CD14-positive monocyte (primary cell): ENCODE measurements at regions not wholly inside any gene's neighbourhood (a gene's known extent, or its start where the extent isn't known, plus 50 kb on each side); places are given as distances from the start of the nearest gene placed in this dataset.

Source experiments
- DNase-seq, 3 donors: peaks; one replicate each; pipeline ENCODE4 v3.0.0-alpha.2; 2011 to 2022
- H2AFZ ChIP-seq: 2 replicates; pipeline ENCODE4 v1.6.0; 2012; ENCODE audit warnings: mild to moderate bottlenecking, low read depth, low read length, inconsistent platforms; ENCODE audit not compliant: insufficient read depth, poor library complexity, severe bottlenecking
- H3K27ac ChIP-seq, 2 donors: 1 replicate in 1 of 2; 2 replicates in 1 of 2; pipeline ENCODE4 v1.5.1; 2012 to 2013; ENCODE audit warnings: low read length in 2 of 2, control low read depth in 1 of 2, inconsistent platforms in 1 of 2, low read depth in 1 of 2, mild to moderate bottlenecking in 1 of 2
- H3K27me3 ChIP-seq, 2 donors: one replicate each; pipeline versions ENCODE4 v1.6.0 to v1.6.1; 2011 to 2013; ENCODE audit warnings: low read length in 2 of 2; ENCODE audit not compliant: control insufficient read depth in 2 of 2, insufficient read depth in 2 of 2
- H3K36me3 ChIP-seq, 2 donors: replicated peaks in 1 of 2; 1 replicate in 1 of 2; 2 replicates in 1 of 2; pipeline versions ENCODE4 v1.5.1 to v1.6.1; 2012 to 2013; ENCODE audit warnings: low read length in 2 of 2, control low read depth in 1 of 2, inconsistent platforms in 1 of 2, mild to moderate bottlenecking in 1 of 2; ENCODE audit not compliant: insufficient read depth in 2 of 2, control insufficient read depth in 1 of 2
- H3K4me1 ChIP-seq, 2 donors: 1 replicate in 1 of 2; 2 replicates in 1 of 2; pipeline versions ENCODE4 v1.5.1 to v1.6.1; 2012 to 2013; ENCODE audit warnings: low read length in 2 of 2, control low read depth in 1 of 2, inconsistent platforms in 1 of 2, mild to moderate bottlenecking in 1 of 2, moderate library complexity in 1 of 2; ENCODE audit not compliant: insufficient read depth in 2 of 2, control insufficient read depth in 1 of 2
- H3K4me2 ChIP-seq: replicated peaks from 2 replicates; pipeline ENCODE3; 2012; ENCODE audit warnings: low read length, moderate library complexity, mild to moderate bottlenecking; ENCODE audit not compliant: poor library complexity, severe bottlenecking; ENCODE audit errors: extremely low read depth
- H3K4me3 ChIP-seq, 3 experiments: fragments of 200-600 bp in 1 of 3; sonication (generic) in 1 of 3; replicated peaks in 1 of 3; 1 replicate in 2 of 3; 2 replicates in 1 of 3; pipeline ENCODE4 v1.5.1; 2011 to 2013; ENCODE audit warnings: low read length in 3 of 3, mild to moderate bottlenecking in 3 of 3, control low read depth in 2 of 3, low read depth in 2 of 3, inconsistent platforms in 1 of 3, moderate library complexity in 1 of 3
- H3K79me2 ChIP-seq: 2 replicates; pipeline ENCODE4 v1.6.0; 2012; ENCODE audit warnings: mild to moderate bottlenecking, control low read depth, inconsistent platforms, low read length, moderate library complexity; ENCODE audit not compliant: insufficient read depth
- H3K9ac ChIP-seq: 2 replicates; pipeline ENCODE4 v1.6.0; 2017; ENCODE audit warnings: low read length, mild to moderate bottlenecking; ENCODE audit not compliant: insufficient read depth, poor library complexity, severe bottlenecking
- H3K9me3 ChIP-seq, 2 donors: replicated peaks in 1 of 2; 1 replicate in 1 of 2; 2 replicates in 1 of 2; pipeline versions ENCODE4 v1.5.1 to v1.6.1; 2012 to 2013; ENCODE audit warnings: low read length in 2 of 2, control low read depth in 1 of 2; ENCODE audit not compliant: control insufficient read depth in 1 of 2, insufficient read depth in 1 of 2
- H4K20me1 ChIP-seq: 2 replicates; pipeline ENCODE4 v1.6.0; 2012; ENCODE audit warnings: mild to moderate bottlenecking, low read length, control low read depth, moderate library complexity; ENCODE audit not compliant: insufficient read depth
- H3K27ac Mint-ChIP-seq, 7 donors: one replicate each; pipeline ENCODE4 v1.8.0; 2020; ENCODE audit warnings: mild to moderate bottlenecking in 7 of 7, mixed read lengths in 7 of 7, moderate library complexity in 6 of 7, inconsistent platforms in 2 of 7
- H3K27me3 Mint-ChIP-seq, 3 donors: one replicate each; pipeline ENCODE4 v1.8.0; 2021 to 2022; ENCODE audit warnings: low read depth in 3 of 3, mild to moderate bottlenecking in 3 of 3, mixed read lengths in 3 of 3, moderate library complexity in 3 of 3, inconsistent platforms in 1 of 3
- H3K36me3 Mint-ChIP-seq, 2 donors: one replicate each; pipeline ENCODE4 v1.8.0; 2020; ENCODE audit warnings: mixed read lengths in 2 of 2, inconsistent platforms in 1 of 2, mild to moderate bottlenecking in 1 of 2
- H3K4me1 Mint-ChIP-seq: one replicate; pipeline ENCODE4 v1.8.0; 2020; ENCODE audit warnings: mild to moderate bottlenecking, mixed read lengths
- H3K4me3 Mint-ChIP-seq, 2 donors: one replicate each; pipeline ENCODE4 v1.8.0; 2020; ENCODE audit warnings: mild to moderate bottlenecking in 2 of 2, mixed read lengths in 2 of 2, moderate library complexity in 1 of 2
- H3K9me3 Mint-ChIP-seq, 7 donors: one replicate each; pipeline ENCODE4 v1.8.0; 2020 to 2022; ENCODE audit warnings: mixed read lengths in 7 of 7, mild to moderate bottlenecking in 6 of 7, moderate library complexity in 6 of 7, inconsistent platforms in 2 of 7
- WGBS: methylation state at CpG from one replicate; pipeline ENCODE4 v1.1.5; 2013; ENCODE audit warnings: missing lambda C conversion rate; ENCODE audit not compliant: insufficient coverage; 5-methylcytosine and 5-hydroxymethylcytosine counted together
- intact Hi-C, 2 donors: fragments of 100-400 bp; cut with micrococcal nuclease; formaldehyde crosslinking; loops; one replicate each; pipeline versions ENCODE4 v1.15.0 to v1.15.1; 2023
- TF ChIP-seq, protein P1 (sequence below): fragments of 200-600 bp; IDR thresholded peaks from one replicate; pipeline ENCODE4 v1.8.0; 2022; ENCODE audit warnings: antibody characterized with exemption, mild to moderate bottlenecking

DNA sequence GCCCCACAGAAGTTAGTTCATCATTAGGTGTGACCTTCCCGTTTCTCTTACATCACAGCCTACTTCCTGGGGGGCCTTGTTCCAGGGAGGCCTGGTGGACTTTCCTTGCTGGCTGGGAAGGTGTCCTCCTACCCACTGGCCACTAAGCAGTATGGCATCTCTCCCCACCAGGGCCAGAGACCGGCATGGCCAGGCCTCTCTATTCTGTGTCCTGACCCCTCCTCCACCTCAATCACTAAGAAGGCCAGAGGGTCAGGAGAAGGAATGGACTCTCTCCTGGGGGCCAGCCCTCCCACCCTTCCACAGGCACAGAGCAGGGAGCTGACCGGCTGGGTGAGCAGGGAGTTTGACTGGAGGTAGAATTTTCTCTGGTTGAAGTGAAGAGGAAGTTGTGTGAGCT lies 81.9 kb downstream of the PJA1 start:
- no peak overlapping the region for H3K4me2 ChIP-seq
- no peak overlapping the region for H3K9ac ChIP-seq
- no peaks in the 10 kb centered on the region for H3K27me3 ChIP-seq
- WGBS, result no CpG with 5 or more reads among the region's 3 CpGs
- no peaks in the 10 kb centered on the region for H4K20me1 ChIP-seq
- H3K4me1 Mint-ChIP-seq, result no peaks in the 10 kb centered on the region
- H3K36me3 Mint-ChIP-seq, result no peaks in the 10 kb centered on the region
- DNase-seq, result no peak
- H3K9me3 Mint-ChIP-seq, result no peaks in the 10 kb centered on the region
- no peaks in the 10 kb centered on the region for H3K4me1 ChIP-seq
- no peaks in the 10 kb centered on the region for H3K9me3 ChIP-seq
- TF ChIP-seq, protein P1, sequence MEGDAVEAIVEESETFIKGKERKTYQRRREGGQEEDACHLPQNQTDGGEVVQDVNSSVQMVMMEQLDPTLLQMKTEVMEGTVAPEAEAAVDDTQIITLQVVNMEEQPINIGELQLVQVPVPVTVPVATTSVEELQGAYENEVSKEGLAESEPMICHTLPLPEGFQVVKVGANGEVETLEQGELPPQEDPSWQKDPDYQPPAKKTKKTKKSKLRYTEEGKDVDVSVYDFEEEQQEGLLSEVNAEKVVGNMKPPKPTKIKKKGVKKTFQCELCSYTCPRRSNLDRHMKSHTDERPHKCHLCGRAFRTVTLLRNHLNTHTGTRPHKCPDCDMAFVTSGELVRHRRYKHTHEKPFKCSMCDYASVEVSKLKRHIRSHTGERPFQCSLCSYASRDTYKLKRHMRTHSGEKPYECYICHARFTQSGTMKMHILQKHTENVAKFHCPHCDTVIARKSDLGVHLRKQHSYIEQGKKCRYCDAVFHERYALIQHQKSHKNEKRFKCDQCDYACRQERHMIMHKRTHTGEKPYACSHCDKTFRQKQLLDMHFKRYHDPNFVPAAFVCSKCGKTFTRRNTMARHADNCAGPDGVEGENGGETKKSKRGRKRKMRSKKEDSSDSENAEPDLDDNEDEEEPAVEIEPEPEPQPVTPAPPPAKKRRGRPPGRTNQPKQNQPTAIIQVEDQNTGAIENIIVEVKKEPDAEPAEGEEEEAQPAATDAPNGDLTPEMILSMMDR, result no peak
- no peak overlapping the region for H3K4me3 ChIP-seq
- H3K79me2 ChIP-seq, result no peaks in the 10 kb centered on the region
- H2AFZ ChIP-seq, result no peak overlapping the region
- no peaks in the 10 kb centered on the region for H3K36me3 ChIP-seq
- peaks cover 2 to 7% (median 4%) of the 10 kb centered on the region in 3 donors for H3K27me3 Mint-ChIP-seq
- H3K27ac Mint-ChIP-seq, result no peak overlapping the region
- intact Hi-C loops, result no loop called here
- H3K27ac ChIP-seq, result no peak overlapping the region
- no peak overlapping the region for H3K4me3 Mint-ChIP-seq

DNA sequence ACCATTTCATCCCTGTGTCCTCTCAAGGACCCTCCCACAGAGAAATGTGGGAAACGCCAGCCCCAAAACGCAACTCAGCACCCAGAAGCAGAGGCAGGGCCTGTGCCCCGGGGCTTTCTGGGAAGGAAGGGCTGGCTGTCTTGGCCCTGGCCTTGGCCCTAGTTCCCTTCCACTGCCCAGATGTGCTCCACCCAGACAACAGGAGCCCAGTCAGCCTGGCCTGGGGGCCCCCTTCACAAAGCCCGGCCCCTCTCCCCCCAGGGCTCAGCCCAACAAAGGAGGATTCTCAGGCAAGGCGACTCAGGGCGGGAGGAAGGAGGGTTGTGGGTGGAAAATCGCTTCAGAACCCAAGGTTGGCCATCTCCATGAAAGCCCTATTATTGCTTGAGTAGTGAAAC lies 82.5 kb downstream of the PJA1 start:
- Histone ChIP-seq H3K9ac (no peak overlapping the region), H3K4me1 (no peaks in the 10 kb centered on the region), H3K27ac (no peak overlapping the region), H3K4me2 (no peak overlapping the region), H3K27me3 (no peaks in the 10 kb centered on the region), H3K79me2 (no peaks in the 10 kb centered on the region), H3K9me3 (no peaks in the 10 kb centered on the region), H3K36me3 (no peaks in the 10 kb centered on the region), H4K20me1 (no peaks in the 10 kb centered on the region), H2AFZ (no peak overlapping the region), H3K4me3 (no peak overlapping the region)
- H3K36me3 Mint-ChIP-seq, result no peaks in the 10 kb centered on the region
- H3K27me3 Mint-ChIP-seq, result peaks cover 2 to 7% (median 4%) of the 10 kb centered on the region in 3 donors
- no peak for DNase-seq
- H3K27ac Mint-ChIP-seq, result no peak overlapping the region
- TF ChIP-seq, protein P1, result no peak
- H3K9me3 Mint-ChIP-seq, result no peaks in the 10 kb centered on the region
- WGBS, result 100% methylated on average over 2 of the region's 7 CpGs
- intact Hi-C loops, result no loop called here
- no peaks in the 10 kb centered on the region for H3K4me1 Mint-ChIP-seq
- no peak overlapping the region for H3K4me3 Mint-ChIP-seq
